ENCODE measurements at regions not wholly inside any gene's neighbourhood (a gene's known extent, or its start where the extent isn't known, plus 50 kb on each side); places are given as distances from the start of the nearest gene placed in this dataset.

DNA sequence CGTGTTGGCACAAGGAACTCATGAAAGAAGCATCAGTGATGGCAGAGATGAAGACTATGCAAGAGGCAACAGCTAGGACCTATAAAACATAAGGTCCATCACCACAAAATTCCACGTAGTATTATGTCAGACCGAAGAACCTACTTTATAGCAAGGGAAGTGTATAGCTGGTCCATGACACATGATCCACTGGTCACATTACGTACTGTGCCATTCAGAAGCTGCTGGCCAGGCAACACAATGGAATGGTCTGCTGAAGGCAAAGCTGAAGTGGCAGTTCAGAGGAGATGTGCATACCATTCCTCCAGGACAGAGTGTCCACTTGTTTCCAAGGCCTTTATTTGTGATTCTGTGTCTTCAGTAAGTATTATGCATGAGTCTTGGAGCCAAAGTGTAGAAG is 215.5 kb upstream of the UGT8 start:
- Histone ChIP-seq H3K4me3 (no peak overlapping the region), H3K27ac (ENCODE audit: low read depth in 1 of 2, low read length in 1 of 2) (no peak overlapping the region), H3K9me3 (ENCODE audit: control insufficient read depth in 4 of 4, insufficient read depth in 3 of 4, low read length in 3 of 4) (no peaks in the 10 kb centered on the region), H3K27me3 (ENCODE audit: control insufficient read depth in 3 of 3, insufficient read depth in 3 of 3, low read length in 2 of 3) (no peaks in the 10 kb centered on the region), H3K36me3 (ENCODE audit: control insufficient read depth in 4 of 4, insufficient read depth in 4 of 4, low read length in 4 of 4) (no peaks in the 10 kb centered on the region), H3K4me1 (ENCODE audit: control insufficient read depth in 5 of 5, insufficient read depth in 5 of 5, low read length in 5 of 5) (no peaks in the 10 kb centered on the region), H3K9ac (ENCODE audit: insufficient read depth in 1 of 2, low read length in 2 of 2) (no peak overlapping the region)
- TF ChIP-seq, protein P1, sequence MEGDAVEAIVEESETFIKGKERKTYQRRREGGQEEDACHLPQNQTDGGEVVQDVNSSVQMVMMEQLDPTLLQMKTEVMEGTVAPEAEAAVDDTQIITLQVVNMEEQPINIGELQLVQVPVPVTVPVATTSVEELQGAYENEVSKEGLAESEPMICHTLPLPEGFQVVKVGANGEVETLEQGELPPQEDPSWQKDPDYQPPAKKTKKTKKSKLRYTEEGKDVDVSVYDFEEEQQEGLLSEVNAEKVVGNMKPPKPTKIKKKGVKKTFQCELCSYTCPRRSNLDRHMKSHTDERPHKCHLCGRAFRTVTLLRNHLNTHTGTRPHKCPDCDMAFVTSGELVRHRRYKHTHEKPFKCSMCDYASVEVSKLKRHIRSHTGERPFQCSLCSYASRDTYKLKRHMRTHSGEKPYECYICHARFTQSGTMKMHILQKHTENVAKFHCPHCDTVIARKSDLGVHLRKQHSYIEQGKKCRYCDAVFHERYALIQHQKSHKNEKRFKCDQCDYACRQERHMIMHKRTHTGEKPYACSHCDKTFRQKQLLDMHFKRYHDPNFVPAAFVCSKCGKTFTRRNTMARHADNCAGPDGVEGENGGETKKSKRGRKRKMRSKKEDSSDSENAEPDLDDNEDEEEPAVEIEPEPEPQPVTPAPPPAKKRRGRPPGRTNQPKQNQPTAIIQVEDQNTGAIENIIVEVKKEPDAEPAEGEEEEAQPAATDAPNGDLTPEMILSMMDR (IDR thresholded peaks at IDR 0.05; ENCODE audit: control extremely low read depth, extremely low read depth), result no peak
- WGBS, 2 donors, result 83 to 88% methylated on average over 4 of the region's 4 CpGs
- ATAC-seq (ENCODE audit: insufficient read depth, low FRiP score) (no peak), DNase-seq (no peak)

DNA sequence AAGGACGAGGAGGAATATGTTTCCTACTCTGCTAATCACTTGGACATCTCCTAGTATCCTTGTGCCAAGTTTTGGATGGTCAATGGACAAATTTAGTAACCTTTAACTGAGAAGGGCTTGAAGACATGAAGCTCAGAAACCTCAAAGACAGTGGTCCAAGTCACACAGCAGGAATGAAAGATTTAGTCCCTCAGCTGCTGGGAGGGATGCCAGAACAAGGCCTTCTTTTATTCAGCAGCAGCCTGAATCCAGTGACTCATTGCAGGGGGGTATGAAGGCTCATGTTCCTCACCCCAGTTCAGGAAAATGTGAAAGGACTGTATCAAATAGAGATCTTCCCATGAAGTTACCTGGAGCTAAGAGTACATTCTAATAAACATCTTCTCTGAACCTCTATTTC is 214.9 kb upstream of the UGT8 start:
- H3K9ac ChIP-seq (ENCODE audit: insufficient read depth in 1 of 2, low read length in 2 of 2), result no peak overlapping the region
- 65 to 71% methylated on average over 1 of the region's 1 CpG for WGBS, 2 donors

DNA sequence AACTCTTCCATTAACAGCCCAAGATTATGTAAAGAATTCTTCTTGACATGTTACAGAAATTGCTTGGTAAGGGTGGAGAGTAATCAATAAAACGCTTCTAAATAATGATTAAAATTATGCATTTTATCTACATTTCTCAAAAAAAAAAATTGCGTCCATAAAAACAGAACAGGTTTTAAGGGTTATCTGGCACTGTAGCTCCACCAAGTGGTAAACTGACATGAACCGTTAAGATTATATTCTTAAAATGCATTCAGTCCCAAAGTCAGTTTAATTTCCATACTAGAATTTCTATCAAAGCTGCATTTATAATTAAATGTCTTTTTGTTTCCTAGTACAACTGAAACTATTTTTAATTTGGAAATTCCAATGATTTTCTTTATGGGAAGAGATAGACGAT is 214.0 kb upstream of the UGT8 start:
- Histone ChIP-seq H3K4me1 (ENCODE audit: control insufficient read depth in 5 of 5, insufficient read depth in 5 of 5, low read length in 5 of 5) (no peaks in the 10 kb centered on the region), H3K36me3 (ENCODE audit: control insufficient read depth in 4 of 4, insufficient read depth in 4 of 4, low read length in 4 of 4) (no peaks in the 10 kb centered on the region), H3K27me3 (ENCODE audit: control insufficient read depth in 3 of 3, insufficient read depth in 3 of 3, low read length in 2 of 3) (no peaks in the 10 kb centered on the region), H3K27ac (ENCODE audit: low read depth in 1 of 2, low read length in 1 of 2) (no peak overlapping the region), H3K4me3 (no peak overlapping the region), H3K9ac (ENCODE audit: insufficient read depth in 1 of 2, low read length in 2 of 2) (no peak overlapping the region), H3K9me3 (ENCODE audit: control insufficient read depth in 4 of 4, insufficient read depth in 3 of 4, low read length in 3 of 4) (no peaks in the 10 kb centered on the region)
- WGBS, 2 donors, result 6 to 24% methylated on average over 4 of the region's 4 CpGs
- DNase-seq (peak in 2 of 3 donors; percentile 72 to 81), ATAC-seq (ENCODE audit: insufficient read depth, low FRiP score) (no peak)
- TF ChIP-seq, protein P1 (IDR thresholded peaks at IDR 0.05; ENCODE audit: control extremely low read depth, extremely low read depth), result no peak

More for the DNA sequence above, 214.9 kb upstream of the UGT8 start:
- Histone ChIP-seq H3K4me3 (no peak overlapping the region), H3K36me3 (ENCODE audit: control insufficient read depth in 4 of 4, insufficient read depth in 4 of 4, low read length in 4 of 4) (no peaks in the 10 kb centered on the region), H3K4me1 (ENCODE audit: control insufficient read depth in 5 of 5, insufficient read depth in 5 of 5, low read length in 5 of 5) (no peaks in the 10 kb centered on the region), H3K27ac (ENCODE audit: low read depth in 1 of 2, low read length in 1 of 2) (no peak overlapping the region), H3K9me3 (ENCODE audit: control insufficient read depth in 4 of 4, insufficient read depth in 3 of 4, low read length in 3 of 4) (no peaks in the 10 kb centered on the region), H3K27me3 (ENCODE audit: control insufficient read depth in 3 of 3, insufficient read depth in 3 of 3, low read length in 2 of 3) (no peaks in the 10 kb centered on the region)
- ATAC-seq (ENCODE audit: insufficient read depth, low FRiP score), result no peak
- DNase-seq, result no peak
- TF ChIP-seq, protein P1 (IDR thresholded peaks at IDR 0.05; ENCODE audit: control extremely low read depth, extremely low read depth), result no peak

All from lung (tissue), 11 donors.